SJSA1 (cell line): ENCODE measurements at regions not wholly inside any gene's neighbourhood (a gene's known extent, or its start where the extent isn't known, plus 50 kb on each side); places are given as distances from the start of the nearest gene placed in this dataset.

Source experiments
- DNase-seq, 2 experiments: peaks; one replicate each; pipeline ENCODE4 v3.0.0-alpha.2; 2015 to 2020; ENCODE audit warnings: low spot score in 2 of 2, low read depth in 1 of 2
- H3K27ac ChIP-seq: fragments of 250-450 bp; sonication (Bioruptor Pico); 2 replicates; pipeline ENCODE4 v1.5.1; 2020; ENCODE audit warnings: mild to moderate bottlenecking, moderate library complexity
- H3K27me3 ChIP-seq: fragments of 250-450 bp; sonication (Bioruptor Pico); replicated peaks from 2 replicates; pipeline ENCODE4 v1.5.1; 2020; ENCODE audit warnings: mild to moderate bottlenecking, moderate library complexity
- H3K36me3 ChIP-seq: fragments of 250-450 bp; sonication (Bioruptor Pico); 2 replicates; pipeline ENCODE4 v1.5.1; 2020; ENCODE audit warnings: mild to moderate bottlenecking
- H3K4me1 ChIP-seq: fragments of 250-450 bp; sonication (Bioruptor Pico); replicated peaks from 2 replicates; pipeline ENCODE4 v1.6.1; 2021; ENCODE audit warnings: mild to moderate bottlenecking
- H3K4me3 ChIP-seq: fragments of 250-450 bp; sonication (Bioruptor Pico); 2 replicates; pipeline ENCODE4 v1.5.1; 2020; ENCODE audit warnings: mild to moderate bottlenecking
- H3K9me3 ChIP-seq: fragments of 250-450 bp; sonication (Bioruptor Pico); replicated peaks from 2 replicates; pipeline ENCODE4 v1.5.1; 2020; ENCODE audit warnings: mild to moderate bottlenecking

DNA sequence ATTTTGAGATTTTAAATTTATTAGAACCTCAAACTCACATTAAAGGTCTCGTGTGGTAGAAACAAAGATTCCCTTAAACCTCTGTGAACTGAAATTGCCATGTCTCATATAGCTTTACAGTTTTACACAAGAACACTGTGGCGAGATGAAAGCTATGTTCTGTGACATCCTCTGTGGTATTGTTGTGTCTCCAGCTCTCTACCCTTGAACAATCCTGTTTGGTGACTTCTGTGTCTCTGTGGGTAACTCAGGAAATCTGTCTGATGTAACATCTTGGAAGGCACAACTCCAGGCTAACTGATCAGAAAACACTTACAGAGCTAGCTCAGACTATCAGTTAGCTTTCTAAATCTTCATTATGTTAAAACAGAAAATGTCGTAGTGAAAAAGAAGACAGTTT is 318.8 kb upstream of the GBE1 start:
- Histone ChIP-seq H3K4me3 (no peak overlapping the region), H3K27me3 (no peaks in the 10 kb centered on the region), H3K27ac (no peak overlapping the region), H3K4me1 (no peaks in the 10 kb centered on the region), H3K36me3 (no peaks in the 10 kb centered on the region), H3K9me3 (no peaks in the 10 kb centered on the region)
- DNase-seq = no peak

DNA sequence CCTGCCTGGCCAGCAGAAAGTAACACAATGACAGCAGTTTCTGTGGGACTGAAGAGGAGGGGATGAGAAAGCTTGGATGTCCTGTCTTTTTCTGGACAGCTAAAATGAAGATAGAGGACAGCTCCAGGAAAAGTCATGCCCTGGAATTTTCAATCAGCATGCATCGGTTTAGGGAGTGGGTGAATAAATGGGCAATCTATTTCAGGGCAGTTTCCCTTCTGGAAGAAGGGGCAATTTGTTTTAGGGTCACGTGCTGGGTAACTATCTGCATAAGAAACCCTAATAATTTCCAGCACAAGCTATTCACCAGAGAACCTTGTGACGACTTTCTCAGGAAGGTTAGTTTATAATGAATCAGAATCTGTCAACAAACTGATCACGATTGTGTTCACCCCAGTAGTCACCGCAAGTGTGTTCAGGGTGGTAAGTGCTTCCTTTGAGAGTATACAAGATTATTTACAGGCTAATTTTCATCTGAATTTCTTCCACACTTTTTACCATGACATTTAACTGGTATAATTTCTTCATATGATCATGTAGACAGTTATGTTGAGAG is 318.0 kb upstream of the GBE1 start:
- no peaks in the 10 kb centered on the region for H3K4me1 ChIP-seq
- H3K4me3 ChIP-seq = no peak overlapping the region
- H3K27me3 ChIP-seq = no peaks in the 10 kb centered on the region

DNA sequence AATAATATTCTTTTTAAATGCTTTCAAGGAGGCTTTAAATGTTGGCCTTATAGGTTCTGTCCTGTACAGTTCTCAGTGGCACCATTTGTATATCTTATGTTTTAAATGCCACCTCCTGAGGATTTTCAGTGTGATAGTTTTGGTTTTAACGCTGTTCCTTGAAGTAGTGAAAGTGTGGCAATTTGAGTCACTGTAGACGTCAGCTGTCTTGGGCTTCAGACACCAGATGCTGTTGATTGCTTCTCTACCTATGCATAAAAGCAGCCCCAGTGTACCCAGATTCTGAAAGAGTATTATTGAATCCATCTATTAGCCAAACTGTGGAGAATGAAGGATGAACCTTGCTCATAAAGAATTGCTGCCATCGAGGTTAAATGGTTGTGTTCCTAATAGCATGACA is 316.8 kb upstream of the GBE1 start:
- no peaks in the 10 kb centered on the region for H3K9me3 ChIP-seq
- H3K36me3 ChIP-seq = no peaks in the 10 kb centered on the region
- H3K4me3 ChIP-seq = no peak overlapping the region
- H3K27me3 ChIP-seq = no peaks in the 10 kb centered on the region
- no peak for DNase-seq
- no peak overlapping the region for H3K27ac ChIP-seq
- no peaks in the 10 kb centered on the region for H3K4me1 ChIP-seq

More for the DNA sequence above, 318.0 kb upstream of the GBE1 start:
- no peaks in the 10 kb centered on the region for H3K9me3 ChIP-seq
- no peak for DNase-seq
- no peak overlapping the region for H3K27ac ChIP-seq
- H3K36me3 ChIP-seq = no peaks in the 10 kb centered on the region

DNA sequence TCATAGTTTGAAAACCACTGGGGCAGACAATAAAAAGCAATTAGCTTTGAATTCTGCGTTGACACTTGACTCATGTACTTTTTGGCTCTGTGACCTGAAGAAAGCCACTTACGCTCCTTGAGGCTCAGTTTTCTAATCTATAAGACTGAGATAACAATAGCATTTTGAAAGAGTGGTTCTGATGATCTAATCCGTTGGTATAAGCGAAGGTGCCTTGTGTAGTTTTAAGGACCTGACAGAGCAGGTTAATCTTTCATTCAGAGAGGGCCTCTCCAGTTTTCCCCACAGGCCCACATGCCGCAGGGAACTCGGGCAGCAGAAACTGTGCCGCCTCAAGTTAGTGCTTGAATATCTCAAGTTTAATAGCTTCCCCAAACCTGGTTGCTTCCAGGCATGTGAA is 306.0 kb upstream of the GBE1 start:
- Histone ChIP-seq H3K36me3 (no peaks in the 10 kb centered on the region), H3K27ac (no peak overlapping the region), H3K4me1 (no peaks in the 10 kb centered on the region), H3K27me3 (no peaks in the 10 kb centered on the region; the same call in 1 of the 2 replicates), H3K9me3 (no peaks in the 10 kb centered on the region), H3K4me3 (no peak overlapping the region)
- no peak for DNase-seq

DNA sequence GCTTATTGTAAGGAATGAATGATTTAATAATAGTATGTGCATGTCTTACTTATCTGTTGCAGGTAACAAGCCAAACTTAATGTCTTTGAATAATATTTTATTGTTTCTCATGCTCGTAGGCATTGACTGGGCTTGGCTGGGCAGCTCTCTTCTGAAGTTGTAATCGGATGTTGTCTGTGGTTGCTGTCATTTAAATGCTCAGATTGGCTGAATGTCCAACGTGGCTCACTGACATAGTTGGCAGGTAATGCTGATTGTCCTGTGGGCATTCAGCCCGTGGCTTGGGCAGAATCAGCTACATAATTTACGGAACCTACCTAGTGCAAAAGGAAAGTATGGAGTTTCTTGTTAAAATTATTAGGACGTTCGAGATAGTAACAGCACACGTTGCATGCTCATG is 297.4 kb upstream of the GBE1 start:
- no peaks in the 10 kb centered on the region for H3K4me1 ChIP-seq
- no peak for DNase-seq
- no peaks in the 10 kb centered on the region for H3K27me3 ChIP-seq
- no peaks in the 10 kb centered on the region for H3K36me3 ChIP-seq
- no peak overlapping the region for H3K27ac ChIP-seq
- H3K4me3 ChIP-seq = no peak overlapping the region
- no peaks in the 10 kb centered on the region for H3K9me3 ChIP-seq

DNA sequence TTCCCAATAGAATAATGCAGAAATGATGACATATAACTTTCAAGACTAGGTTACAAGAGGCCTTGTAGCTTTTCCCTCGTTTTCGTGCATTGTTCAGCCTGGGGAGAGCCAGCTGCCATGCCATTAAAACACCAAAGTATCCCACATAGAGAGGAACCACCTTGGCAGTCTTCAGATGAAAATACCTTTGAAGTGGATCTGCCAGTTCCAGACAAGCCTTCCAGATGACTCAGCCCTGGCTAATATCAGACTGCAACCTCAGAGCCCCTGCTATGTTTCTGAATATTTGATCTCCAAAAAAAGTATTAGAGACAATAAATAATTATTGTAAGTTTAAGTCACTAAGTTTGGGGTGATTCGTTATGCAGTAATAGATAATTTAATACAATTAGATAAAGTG is 294.3 kb upstream of the GBE1 start:
- H3K4me1 ChIP-seq = no peaks in the 10 kb centered on the region
- DNase-seq = no peak
- H3K27ac ChIP-seq = no peak overlapping the region
- H3K4me3 ChIP-seq = no peak overlapping the region
- no peaks in the 10 kb centered on the region for H3K36me3 ChIP-seq
- H3K9me3 ChIP-seq = no peaks in the 10 kb centered on the region
- H3K27me3 ChIP-seq = no peaks in the 10 kb centered on the region

DNA sequence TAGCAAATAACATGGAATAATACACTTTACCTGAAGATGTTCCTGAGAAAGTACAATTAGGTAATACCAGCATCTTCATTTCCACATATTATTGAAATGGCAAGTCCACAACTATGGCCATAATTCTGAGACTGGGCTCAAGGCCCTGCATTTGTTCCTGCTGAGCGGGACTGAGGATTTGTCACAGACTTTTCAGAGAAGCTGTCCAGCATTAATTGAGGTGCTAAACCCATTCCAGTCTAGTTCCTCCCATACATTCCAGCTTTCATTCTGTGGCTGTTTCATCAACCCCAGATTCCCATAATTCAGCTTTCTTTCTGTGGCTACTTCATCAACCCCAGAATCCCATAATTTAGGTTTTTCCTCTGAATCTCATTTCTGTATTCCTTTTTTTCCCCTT is 293.4 kb upstream of the GBE1 start:
- no peaks in the 10 kb centered on the region for H3K9me3 ChIP-seq
- H3K4me1 ChIP-seq = no peaks in the 10 kb centered on the region
- no peaks in the 10 kb centered on the region for H3K27me3 ChIP-seq
- no peak for DNase-seq
- H3K4me3 ChIP-seq = no peak overlapping the region
- H3K36me3 ChIP-seq = no peaks in the 10 kb centered on the region
- no peak overlapping the region for H3K27ac ChIP-seq

DNA sequence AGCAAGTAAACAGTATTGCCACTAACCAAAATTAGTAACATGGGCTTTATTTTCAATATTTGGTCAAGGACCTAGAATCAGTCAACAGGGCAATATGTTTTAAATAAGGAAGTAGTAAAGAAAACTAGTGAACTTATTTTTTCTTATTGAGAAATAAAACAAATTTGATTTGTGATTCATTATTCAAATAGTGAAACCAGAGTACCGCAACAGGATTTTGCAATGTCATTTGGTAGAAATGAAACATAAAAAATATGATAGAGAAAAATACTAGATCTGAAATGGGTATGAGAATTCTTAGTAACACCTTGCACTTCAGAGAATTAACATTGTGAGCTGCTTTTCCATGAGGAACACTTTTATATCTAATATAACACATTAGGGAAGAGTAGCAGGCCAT is 291.8 kb upstream of the GBE1 start:
- no peak overlapping the region for H3K27ac ChIP-seq
- no peaks in the 10 kb centered on the region for H3K9me3 ChIP-seq
- no peaks in the 10 kb centered on the region for H3K36me3 ChIP-seq
- H3K4me3 ChIP-seq = no peak overlapping the region
- H3K4me1 ChIP-seq = no peaks in the 10 kb centered on the region
- no peak for DNase-seq
- no peaks in the 10 kb centered on the region for H3K27me3 ChIP-seq

DNA sequence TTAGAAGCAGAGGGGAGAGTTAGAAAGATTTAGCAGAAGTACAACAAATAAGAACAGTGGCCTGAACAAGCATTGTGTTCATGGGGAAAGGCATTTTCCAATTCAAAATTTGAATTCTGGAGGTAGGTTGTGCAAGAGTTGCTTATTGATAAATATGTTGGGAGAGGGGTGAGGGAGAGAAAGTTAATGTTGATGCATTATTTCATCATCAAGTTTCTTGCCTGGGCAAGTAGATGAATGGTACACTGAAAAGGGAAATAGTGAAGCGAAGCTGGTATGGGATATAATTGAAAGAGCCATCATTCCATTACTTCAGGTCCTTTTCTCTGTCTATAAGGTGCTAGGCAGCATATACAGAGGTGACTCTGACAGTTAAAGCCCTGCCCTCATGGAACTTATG is 288.9 kb upstream of the GBE1 start:
- Histone ChIP-seq H3K4me3 (no peak overlapping the region), H3K27ac (no peak overlapping the region), H3K4me1 (no peaks in the 10 kb centered on the region), H3K36me3 (no peaks in the 10 kb centered on the region), H3K9me3 (no peaks in the 10 kb centered on the region), H3K27me3 (no peaks in the 10 kb centered on the region)
- DNase-seq = no peak

DNA sequence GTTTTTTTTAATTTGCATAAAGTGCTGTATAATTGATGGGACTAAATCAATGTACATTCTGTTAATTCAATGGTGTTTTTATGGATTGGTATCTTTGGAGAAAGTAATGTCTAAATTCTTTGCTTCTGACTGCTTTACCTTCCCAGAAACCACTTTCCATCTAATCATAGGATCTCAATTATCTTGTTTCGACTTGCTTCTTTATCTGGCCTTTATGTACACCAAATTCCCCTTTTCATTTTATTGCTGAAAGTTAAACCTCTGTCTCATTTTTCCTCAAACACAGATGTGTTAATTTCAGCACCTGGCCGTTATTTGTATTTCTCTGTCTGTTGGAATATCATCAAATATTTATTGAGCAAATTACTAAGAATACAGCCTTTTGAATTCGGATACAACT is 287.3 kb upstream of the GBE1 start:
- H3K9me3 ChIP-seq = no peaks in the 10 kb centered on the region
- no peaks in the 10 kb centered on the region for H3K36me3 ChIP-seq
- H3K27me3 ChIP-seq = no peaks in the 10 kb centered on the region
- no peak for DNase-seq
- H3K4me1 ChIP-seq = no peaks in the 10 kb centered on the region
- H3K4me3 ChIP-seq = no peak overlapping the region
- H3K27ac ChIP-seq = no peak overlapping the region

DNA sequence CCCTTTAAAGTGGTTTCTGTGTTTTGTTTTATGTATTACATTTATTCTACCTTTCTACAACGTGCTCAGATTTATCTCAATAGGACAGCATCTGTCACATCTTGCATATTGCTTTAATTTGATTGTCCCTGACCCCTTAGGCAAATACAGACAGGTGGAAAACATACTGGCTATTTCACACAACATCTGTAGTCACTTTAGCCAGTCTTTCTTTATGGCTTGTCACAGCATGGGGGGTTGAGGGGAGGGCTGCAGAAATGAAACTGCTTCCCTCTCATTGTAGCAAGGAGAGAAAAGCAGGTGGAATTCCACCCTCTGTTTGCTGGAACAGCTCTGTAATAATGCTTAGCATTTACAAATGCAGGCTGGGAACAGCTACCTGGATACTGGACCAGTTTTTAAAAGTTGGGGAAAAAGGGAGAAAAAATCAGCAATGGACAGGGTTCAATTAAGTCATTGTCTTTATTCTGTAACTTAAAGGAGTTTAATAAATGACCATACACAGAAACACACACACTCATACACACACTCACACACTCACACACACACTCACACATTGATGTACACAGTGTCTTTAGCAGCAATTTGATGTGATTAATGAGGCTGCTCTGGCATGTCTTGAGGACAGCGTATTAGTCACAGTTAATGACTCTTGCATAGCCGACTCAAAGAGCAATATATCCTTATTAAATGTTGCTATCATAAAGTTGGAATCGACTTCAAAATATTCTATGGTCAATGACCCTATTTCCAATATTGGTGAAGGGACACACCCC is 283.7 kb upstream of the GBE1 start:
- DNase-seq = no peak
- Histone ChIP-seq H3K4me1 (no peaks in the 10 kb centered on the region), H3K9me3 (no peaks in the 10 kb centered on the region), H3K27me3 (no peaks in the 10 kb centered on the region), H3K4me3 (no peak overlapping the region), H3K27ac (no peak overlapping the region), H3K36me3 (no peaks in the 10 kb centered on the region)

DNA sequence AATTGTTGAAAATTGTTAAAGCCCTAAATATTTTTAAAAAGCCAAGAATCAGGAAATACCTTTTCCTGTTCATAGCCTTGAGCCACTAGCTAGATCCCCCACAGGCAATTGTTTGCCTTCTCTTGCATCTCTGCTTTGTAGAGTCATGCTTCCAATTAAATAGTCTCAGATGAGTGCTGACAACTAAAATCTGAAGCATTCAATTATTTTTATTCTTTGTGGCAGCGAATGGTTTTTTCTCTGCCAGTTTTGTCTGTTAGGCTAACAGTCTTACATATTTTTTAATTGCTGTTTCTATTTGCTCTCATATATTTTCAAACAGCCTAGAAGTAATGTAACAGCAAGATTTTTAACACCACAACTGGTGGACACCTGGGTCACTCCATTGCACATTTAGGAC is 277.1 kb upstream of the GBE1 start:
- no peak for DNase-seq

DNA sequence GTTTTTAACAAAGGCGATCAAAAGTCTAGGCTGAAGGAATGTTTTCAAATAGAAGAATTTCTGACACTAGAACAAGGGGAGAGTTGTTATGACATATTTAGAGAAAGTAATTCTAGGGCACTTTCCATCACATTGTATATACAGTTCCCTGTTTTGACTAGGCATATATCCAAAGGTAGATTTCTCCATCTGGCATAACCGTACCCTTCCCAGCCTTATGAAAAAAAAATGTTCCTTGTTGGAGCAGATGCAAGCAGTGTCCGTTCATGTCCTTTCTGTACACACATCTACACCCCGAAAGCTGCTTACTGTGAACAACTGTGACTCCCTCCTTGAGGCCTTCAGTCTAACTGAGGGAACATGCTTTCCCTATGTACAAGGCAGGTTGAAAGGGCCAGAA is 271.7 kb upstream of the GBE1 start:
- H3K4me3 ChIP-seq = no peak overlapping the region
- H3K27me3 ChIP-seq = no peaks in the 10 kb centered on the region
- no peaks in the 10 kb centered on the region for H3K4me1 ChIP-seq
- no peak for DNase-seq
- no peaks in the 10 kb centered on the region for H3K9me3 ChIP-seq
- no peak overlapping the region for H3K27ac ChIP-seq
- no peaks in the 10 kb centered on the region for H3K36me3 ChIP-seq

More for the DNA sequence above, 277.1 kb upstream of the GBE1 start:
- Histone ChIP-seq H3K9me3 (no peaks in the 10 kb centered on the region), H3K4me3 (no peak overlapping the region), H3K36me3 (no peaks in the 10 kb centered on the region), H3K27me3 (no peaks in the 10 kb centered on the region), H3K27ac (no peak overlapping the region), H3K4me1 (no peaks in the 10 kb centered on the region)

DNA sequence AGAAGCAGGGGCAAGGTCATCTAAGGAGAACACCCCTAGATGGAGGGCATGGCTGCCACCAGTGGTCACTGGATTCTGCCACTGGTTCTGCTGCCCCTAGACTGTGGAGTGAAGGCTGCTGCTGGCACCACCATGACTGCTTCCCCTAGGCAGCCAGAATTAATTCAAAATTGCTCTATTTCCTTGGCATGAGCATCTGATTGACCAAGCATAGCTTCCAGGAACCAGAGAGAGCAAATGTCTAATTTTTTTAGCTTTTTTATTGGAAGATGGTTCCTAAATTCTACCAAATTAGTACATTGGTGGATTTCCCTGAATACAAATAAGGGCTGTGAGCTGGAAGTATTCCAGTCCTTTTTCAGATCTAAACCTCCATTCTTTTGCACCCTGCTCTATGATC is 270.2 kb upstream of the GBE1 start:
- Histone ChIP-seq H3K4me1 (no peaks in the 10 kb centered on the region), H3K9me3 (no peaks in the 10 kb centered on the region), H3K27ac (no peak overlapping the region), H3K27me3 (no peaks in the 10 kb centered on the region), H3K36me3 (no peaks in the 10 kb centered on the region), H3K4me3 (no peak overlapping the region)
- DNase-seq = no peak

DNA sequence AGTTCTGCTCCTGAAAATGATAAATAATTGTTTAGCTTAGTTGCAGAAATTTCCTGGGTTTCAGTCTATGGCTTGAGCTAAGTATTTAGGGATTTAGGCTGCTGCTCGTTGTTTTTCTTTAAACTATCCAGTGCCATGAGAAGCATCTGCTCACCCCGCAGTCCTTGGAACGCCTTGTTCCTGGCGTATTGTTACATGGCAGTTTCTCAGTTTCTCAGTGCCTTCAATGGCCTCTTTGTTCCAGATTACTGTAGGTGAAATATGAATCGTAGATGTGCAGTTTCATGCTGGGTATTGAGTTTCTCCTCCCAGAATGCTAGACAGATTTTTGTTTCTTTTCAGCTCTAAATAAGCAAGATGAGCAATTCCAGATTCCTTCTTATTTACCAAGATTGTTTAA is 269.5 kb upstream of the GBE1 start:
- H3K27ac ChIP-seq = no peak overlapping the region
- H3K4me1 ChIP-seq = no peaks in the 10 kb centered on the region
- H3K27me3 ChIP-seq = no peaks in the 10 kb centered on the region
- no peaks in the 10 kb centered on the region for H3K36me3 ChIP-seq
- no peaks in the 10 kb centered on the region for H3K9me3 ChIP-seq
- no peak overlapping the region for H3K4me3 ChIP-seq
- DNase-seq = no peak
